Inflammatory macrophage treated with lipopolysaccharide for 1 hour (primary cell): ENCODE measurements at regions not wholly inside any gene's neighbourhood (a gene's known extent, or its start where the extent isn't known, plus 50 kb on each side); places are given as distances from the start of the nearest gene placed in this dataset.

Experiments
- DNase-seq, 2 donors: peaks; one replicate each; pipeline ENCODE4 v3.0.0-alpha.2; 2020 to 2022

GRCh38 chr6:166747644-166748595 lies 120.9 kb upstream of the RPS6KA2 start:
- DNase-seq, result no peak

- no peak for DNase-seq
These were observed 119.0 kb upstream of the RPS6KA2 start for GRCh38 chr6:166745801-166746668.

- DNase-seq, result no peak
These were observed 117.4 kb upstream of the RPS6KA2 start for GRCh38 chr6:166744223-166745134.

GRCh38 chr6:166743406-166744222 lies 116.6 kb upstream of the RPS6KA2 start:
- DNase-seq, result no peak

- no peak for DNase-seq
These were observed 115.9 kb upstream of the RPS6KA2 start for GRCh38 chr6:166742981-166743380.

- DNase-seq, result no peak
These were observed 112.9 kb upstream of the RPS6KA2 start for GRCh38 chr6:166739976-166740318.

- peak in 1 of 2 donors; percentile 4 for DNase-seq
These were observed 112.3 kb upstream of the RPS6KA2 start for GRCh38 chr6:166739117-166739975.

- DNase-seq, result peak in 1 of 2 donors; percentile 3
These were observed 111.5 kb upstream of the RPS6KA2 start for GRCh38 chr6:166738386-166739116.

- DNase-seq, result no peak
These were observed 110.2 kb upstream of the RPS6KA2 start for GRCh38 chr6:166737261-166737660.

- peak; percentile 27 to 69 for DNase-seq
These were observed 109.6 kb upstream of the RPS6KA2 start for GRCh38 chr6:166736634-166737033.

- no peak for DNase-seq
These were observed 106.8 kb upstream of the RPS6KA2 start for GRCh38 chr6:166733900-166734299.

- DNase-seq, result no peak
These were observed 102.6 kb upstream of the RPS6KA2 start for GRCh38 chr6:166729658-166730057.

- no peak for DNase-seq
These were observed 102.0 kb upstream of the RPS6KA2 start for GRCh38 chr6:166728884-166729530.

- DNase-seq, result no peak
These were observed 99.2 kb upstream of the RPS6KA2 start for GRCh38 chr6:166726201-166726600.

- DNase-seq, result no peak
These were observed 98.5 kb upstream of the RPS6KA2 start for GRCh38 chr6:166725571-166725970.

GRCh38 chr6:166724576-166724975 lies 97.5 kb upstream of the RPS6KA2 start:
- no peak for DNase-seq

GRCh38 chr6:166722785-166723184 lies 95.7 kb upstream of the RPS6KA2 start:
- DNase-seq, result no peak

- DNase-seq, result no peak
These were observed 94.5 kb upstream of the RPS6KA2 start for GRCh38 chr6:166721576-166721975.

GRCh38 chr6:166720856-166721255 lies 93.8 kb upstream of the RPS6KA2 start:
- DNase-seq, result no peak
